Smooth muscle cell (in vitro differentiated cells): ENCODE measurements at regions not wholly inside any gene's neighbourhood (a gene's known extent, or its start where the extent isn't known, plus 50 kb on each side); places are given as distances from the start of the nearest gene placed in this dataset.

Source experiments
- DNase-seq: peaks from one replicate; lab custom pipeline; 2025; ENCODE audit not compliant: unreplicated experiment; lab: John Stamatoyannopoulos, UW
- H2AFZ ChIP-seq: fragments of 200-600 bp; sonication (generic); 2 replicates; pipeline ENCODE4 v1.6.0; 2016; ENCODE audit warnings: antibody characterized with exemption, low read depth, mild to moderate bottlenecking
- H3F3A ChIP-seq: fragments of 200-600 bp; sonication (generic); 2 replicates; pipeline ENCODE4 v1.6.0; 2017; ENCODE audit warnings: antibody characterized with exemption, low read depth
- H3K27ac ChIP-seq: fragments of 200-600 bp; sonication (generic); 2 replicates; pipeline ENCODE4 v1.5.1; 2016; ENCODE audit warnings: low read depth, mild to moderate bottlenecking
- H3K27me3 ChIP-seq: fragments of 200-600 bp; sonication (generic); 2 replicates; pipeline ENCODE4 v1.6.1; 2016; ENCODE audit warnings: low read depth, mild to moderate bottlenecking
- H3K36me3 ChIP-seq: fragments of 200-600 bp; sonication (generic); 2 replicates; pipeline ENCODE4 v1.5.1; 2016; ENCODE audit warnings: low read depth
- H3K4me1 ChIP-seq: fragments of 200-600 bp; sonication (generic); 2 replicates; pipeline ENCODE4 v1.5.1; 2016; ENCODE audit warnings: low read depth
- H3K4me2 ChIP-seq: fragments of 200-600 bp; sonication (generic); 2 replicates; pipeline ENCODE4 v1.6.0; 2016; ENCODE audit warnings: mild to moderate bottlenecking
- H3K4me3 ChIP-seq: fragments of 200-600 bp; sonication (generic); 2 replicates; pipeline ENCODE4 v1.5.1; 2016; ENCODE audit warnings: mild to moderate bottlenecking
- H3K79me2 ChIP-seq: fragments of 200-600 bp; sonication (generic); 2 replicates; pipeline ENCODE4 v1.6.0; 2016; ENCODE audit warnings: low read depth, mild to moderate bottlenecking
- H3K9ac ChIP-seq: fragments of 200-600 bp; sonication (generic); 2 replicates; pipeline ENCODE4 v1.6.0; 2016; ENCODE audit warnings: low read depth
- H3K9me3 ChIP-seq: fragments of 200-600 bp; sonication (generic); replicated peaks from 2 replicates; pipeline ENCODE4 v1.5.1; 2016; ENCODE audit warnings: low read depth
- H4K20me1 ChIP-seq: fragments of 200-600 bp; sonication (generic); 2 replicates; pipeline ENCODE4 v1.6.0; 2016; ENCODE audit warnings: low read depth
- CTCF ChIP-seq: fragments of 200-600 bp; sonication (generic); IDR thresholded peaks from 2 replicates; pipeline ENCODE4 v1.5.1; 2017; ENCODE audit warnings: borderline replicate concordance, mild to moderate bottlenecking, antibody characterized with exemption; ENCODE audit not compliant: insufficient read depth, poor library complexity, severe bottlenecking
- WGBS: methylation state at CpG from one replicate; pipeline ENCODE4 v1.1.7; 2016; ENCODE audit warnings: low lambda C conversion rate; 5-methylcytosine and 5-hydroxymethylcytosine counted together

GRCh38 chr7:25711940-25712339 lies 440.1 kb upstream of the NFE2L3 start:
- Histone ChIP-seq H3K4me2 (no peak overlapping the region), H3K27me3 (no peaks in the 10 kb centered on the region), H3K79me2 (no peaks in the 10 kb centered on the region), H3K4me1 (peaks cover 5% of the 10 kb centered on the region), H3K27ac (no peak overlapping the region), H3K36me3 (no peaks in the 10 kb centered on the region), H3K9ac (no peak overlapping the region), H2AFZ (no peak overlapping the region), H3F3A (peaks cover 5% of the 10 kb centered on the region), H4K20me1 (no peaks in the 10 kb centered on the region), H3K9me3 (no peaks in the 10 kb centered on the region), H3K4me3 (no peak overlapping the region)
- DNase-seq = no peak
- no peak for TF ChIP-seq CTCF
- 79% methylated on average over 1 of the region's 1 CpG for WGBS

- H2AFZ ChIP-seq = no peak overlapping the region
- H3K4me2 ChIP-seq = no peak overlapping the region
- H3F3A ChIP-seq = peaks cover under 1% of the 10 kb centered on the region
- no peak for DNase-seq
- H3K27me3 ChIP-seq = no peaks in the 10 kb centered on the region
- no peaks in the 10 kb centered on the region for H3K9me3 ChIP-seq
- no peak overlapping the region for H3K27ac ChIP-seq
- H3K9ac ChIP-seq = no peak overlapping the region
- no peaks in the 10 kb centered on the region for H3K79me2 ChIP-seq
- TF ChIP-seq CTCF = no peak
- no peak overlapping the region for H3K4me3 ChIP-seq
- H3K4me1 ChIP-seq = peaks cover 5% of the 10 kb centered on the region
- H3K36me3 ChIP-seq = no peaks in the 10 kb centered on the region
- H4K20me1 ChIP-seq = no peaks in the 10 kb centered on the region
- 94% methylated on average over 1 of the region's 1 CpG for WGBS
Measured at GRCh38 chr7:25712500-25712899, 439.5 kb upstream of the NFE2L3 start.

- Histone ChIP-seq H3K27ac (no peak overlapping the region), H3K4me2 (no peak overlapping the region), H2AFZ (no peak overlapping the region), H3K27me3 (no peaks in the 10 kb centered on the region), H3K9me3 (no peaks in the 10 kb centered on the region), H3K36me3 (no peaks in the 10 kb centered on the region), H3K4me3 (no peak overlapping the region), H3F3A (no peaks in the 10 kb centered on the region), H3K79me2 (no peaks in the 10 kb centered on the region), H3K4me1 (no peaks in the 10 kb centered on the region), H4K20me1 (no peaks in the 10 kb centered on the region), H3K9ac (no peak overlapping the region)
- WGBS = 69% methylated on average over 5 of the region's 5 CpGs
- DNase-seq = no peak
- no peak for TF ChIP-seq CTCF
Measured at GRCh38 chr7:25714013-25714412, 438.0 kb upstream of the NFE2L3 start.

GRCh38 chr7:25716421-25716820 lies 435.6 kb upstream of the NFE2L3 start:
- H3K4me1 ChIP-seq = no peaks in the 10 kb centered on the region
- 45% methylated on average over 6 of the region's 6 CpGs for WGBS
- no peaks in the 10 kb centered on the region for H4K20me1 ChIP-seq
- no peak overlapping the region for H3K4me2 ChIP-seq
- H3K79me2 ChIP-seq = no peaks in the 10 kb centered on the region
- no peak overlapping the region for H3K27ac ChIP-seq
- H3F3A ChIP-seq = no peaks in the 10 kb centered on the region
- H3K27me3 ChIP-seq = no peaks in the 10 kb centered on the region
- H2AFZ ChIP-seq = no peak overlapping the region
- no peaks in the 10 kb centered on the region for H3K36me3 ChIP-seq
- no peak for TF ChIP-seq CTCF
- no peaks in the 10 kb centered on the region for H3K9me3 ChIP-seq
- H3K4me3 ChIP-seq = no peak overlapping the region
- H3K9ac ChIP-seq = no peak overlapping the region
- no peak for DNase-seq
